Coronary artery (tissue), 2 donors: ENCODE measurements at regions not wholly inside any gene's neighbourhood (a gene's known extent, or its start where the extent isn't known, plus 50 kb on each side); places are given as distances from the start of the nearest gene placed in this dataset.
"Not testable (repeated sequence)": the region's sequence is repeated elsewhere in the genome, so short reads cannot be mapped to it uniquely, and the experiment has no call there.

ENCODE experiments used
- DNase-seq: peaks from one replicate; pipeline ENCODE4 v3.0.0-alpha.2; 2017; ENCODE audit warnings: low spot score
- H3K27ac ChIP-seq, 2 donors: fragments of 200-600 bp; sonication (generic); one replicate each; pipeline ENCODE4 v1.5.1; 2016 to 2019
- H3K4me3 ChIP-seq: fragments of 200-600 bp; sonication (generic); 2 replicates; pipeline ENCODE4 v1.5.1; 2016; ENCODE audit warnings: mild to moderate bottlenecking, moderate library complexity
- CTCF ChIP-seq: fragments of 200-600 bp; sonication (generic); IDR thresholded peaks from one replicate; pipeline ENCODE4 v1.5.1; 2019; ENCODE audit warnings: antibody characterized with exemption

GRCh38 chr6:93858213-93858612 is 438.9 kb upstream of the EPHA7 start:
- TF ChIP-seq CTCF, result no peak
- Histone ChIP-seq H3K27ac (no peak overlapping the region), H3K4me3 (no peak overlapping the region)
- no peak for DNase-seq

- Histone ChIP-seq H3K27ac (no peak overlapping the region), H3K4me3 (no peak overlapping the region)
- no peak for TF ChIP-seq CTCF
- no peak for DNase-seq
Measured at GRCh38 chr6:93849857-93850256, 430.5 kb upstream of the EPHA7 start.

GRCh38 chr6:93848031-93848742 is 428.8 kb upstream of the EPHA7 start:
- no peak overlapping the region for H3K4me3 ChIP-seq
- DNase-seq, result no peak
- H3K27ac ChIP-seq, result no peak overlapping the region
- no peak for TF ChIP-seq CTCF

- Histone ChIP-seq H3K27ac (no peak overlapping the region), H3K4me3 (no peak overlapping the region)
- TF ChIP-seq CTCF, result no peak
- no peak for DNase-seq
Measured at GRCh38 chr6:93842178-93842577, 422.8 kb upstream of the EPHA7 start.

- DNase-seq, H3K27ac ChIP-seq, H3K4me3 ChIP-seq: not testable (repeated sequence)
Measured at GRCh38 chr6:93835451-93836145, 416.2 kb upstream of the EPHA7 start.

GRCh38 chr6:93835026-93835425 is 415.7 kb upstream of the EPHA7 start:
- not testable (repeated sequence) for H3K27ac ChIP-seq, H3K4me3 ChIP-seq, DNase-seq

GRCh38 chr6:93833326-93833725 is 414.0 kb upstream of the EPHA7 start:
- not testable (repeated sequence) for H3K4me3 ChIP-seq, DNase-seq, H3K27ac ChIP-seq

GRCh38 chr6:93829757-93830156 is 410.4 kb upstream of the EPHA7 start:
- not testable (repeated sequence) for H3K27ac ChIP-seq, DNase-seq, H3K4me3 ChIP-seq

GRCh38 chr6:93829009-93829408 is 409.6 kb upstream of the EPHA7 start:
- DNase-seq, result no peak
- Histone ChIP-seq H3K4me3 (no peak overlapping the region), H3K27ac (no peak overlapping the region)
- no peak for TF ChIP-seq CTCF
